22Rv1 (cell line): ENCODE measurements at regions not wholly inside any gene's neighbourhood (a gene's known extent, or its start where the extent isn't known, plus 50 kb on each side); places are given as distances from the start of the nearest gene placed in this dataset.

Experiments used
- H3K27ac ChIP-seq: fragments of 450-650 bp; 2 replicates; pipeline ENCODE4 v1.5.1; 2017
- CTCF ChIP-seq: fragments of 450-650 bp; IDR thresholded peaks from 2 replicates; pipeline ENCODE4 v1.5.1; 2017; ENCODE audit warnings: mild to moderate bottlenecking
- ZFX ChIP-seq: fragments of 450-650 bp; IDR thresholded peaks from 2 replicates; pipeline ENCODE4 v1.6.1; 2017; ENCODE audit warnings: antibody characterized with exemption, borderline replicate concordance

- no peak overlapping the region for H3K27ac ChIP-seq
- TF ChIP-seq ZFX: no peak
- 0 out of 2 replicates have a peak, but pooled peaks have one; percentile 8 for TF ChIP-seq CTCF
Measured at GRCh38 chr11:92070026-92070889, 154.4 kb upstream of the FAT3 start.

- H3K27ac ChIP-seq: no peak overlapping the region
- TF ChIP-seq CTCF (no peak), ZFX (no peak)
Measured at GRCh38 chr11:92067016-92067415, 157.6 kb upstream of the FAT3 start.

GRCh38 chr11:92061456-92062062 lies 163.1 kb upstream of the FAT3 start:
- TF ChIP-seq ZFX: no peak
- TF ChIP-seq CTCF: no peak
- H3K27ac ChIP-seq: no peak overlapping the region

- no peak overlapping the region for H3K27ac ChIP-seq
- TF ChIP-seq ZFX: no peak
- no peak for TF ChIP-seq CTCF
Measured at GRCh38 chr11:92057849-92058442, 166.7 kb upstream of the FAT3 start.

GRCh38 chr11:92053216-92053615 lies 171.4 kb upstream of the FAT3 start:
- TF ChIP-seq ZFX (no peak), CTCF (no peak)
- no peak overlapping the region for H3K27ac ChIP-seq

GRCh38 chr11:92050305-92050704 lies 174.3 kb upstream of the FAT3 start:
- TF ChIP-seq CTCF (no peak), ZFX (no peak)
- H3K27ac ChIP-seq: no peak overlapping the region

GRCh38 chr11:92048415-92048814 lies 176.2 kb upstream of the FAT3 start:
- TF ChIP-seq CTCF (no peak), ZFX (no peak)
- no peak overlapping the region for H3K27ac ChIP-seq
